Islet precursor cell (in vitro differentiated cells): ENCODE measurements at regions not wholly inside any gene's neighbourhood (a gene's known extent, or its start where the extent isn't known, plus 50 kb on each side); places are given as distances from the start of the nearest gene placed in this dataset.

ENCODE experiments used
- DNase-seq: peaks from one replicate; pipeline ENCODE4 v3.0.0-alpha.2; 2018

DNA sequence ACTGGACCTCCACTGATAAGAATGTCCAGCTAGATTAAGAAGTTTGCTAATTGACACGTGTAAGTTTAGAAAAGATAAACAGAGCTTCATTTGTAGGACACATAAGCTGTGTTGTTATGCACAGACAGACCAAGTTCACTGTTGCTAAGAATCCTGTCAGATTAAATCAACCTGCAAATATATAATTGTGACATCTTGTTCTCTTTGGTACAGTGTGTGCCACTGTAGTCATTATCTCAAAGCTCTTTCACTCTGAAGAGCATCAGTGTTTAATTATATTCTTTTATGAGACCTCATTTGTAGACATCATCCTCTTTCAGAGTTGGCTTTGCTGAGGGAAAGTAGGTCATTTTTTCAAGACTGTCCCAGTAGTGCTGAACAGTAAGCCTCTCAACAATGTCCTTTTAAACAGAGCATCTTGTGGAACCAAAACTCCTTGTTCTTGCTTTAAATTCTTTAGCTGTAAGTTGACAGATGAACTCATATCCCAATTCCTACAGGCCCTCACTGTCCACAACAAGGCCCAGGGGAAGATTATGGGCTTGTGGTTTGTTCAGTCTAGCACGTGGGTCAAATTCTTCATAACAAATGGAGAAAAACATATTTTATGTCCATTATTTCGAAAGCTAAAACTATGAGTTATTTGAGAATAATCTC, 252.4 kb downstream of the HDGFL1 start:
- DNase-seq, result no peak

DNA sequence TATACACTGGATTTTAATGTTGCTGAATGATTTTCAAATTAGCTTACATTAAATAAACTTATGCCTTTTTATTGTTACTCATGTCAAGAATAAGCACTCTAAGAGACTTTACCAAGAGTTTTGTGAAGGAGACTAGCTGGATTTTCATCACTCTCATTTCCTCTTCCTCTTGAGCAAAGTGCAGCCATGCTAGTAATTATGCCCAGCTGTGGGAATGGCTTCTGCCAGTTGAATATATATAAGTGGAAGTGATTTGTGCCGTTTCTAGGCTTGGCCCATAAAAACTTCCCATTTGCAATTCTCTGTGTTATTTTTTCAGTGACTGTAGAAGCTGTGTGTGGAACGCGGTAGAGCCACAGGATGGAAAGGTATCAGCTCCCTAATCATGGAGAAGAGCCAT, 255.8 kb downstream of the HDGFL1 start:
- no peak for DNase-seq

DNA sequence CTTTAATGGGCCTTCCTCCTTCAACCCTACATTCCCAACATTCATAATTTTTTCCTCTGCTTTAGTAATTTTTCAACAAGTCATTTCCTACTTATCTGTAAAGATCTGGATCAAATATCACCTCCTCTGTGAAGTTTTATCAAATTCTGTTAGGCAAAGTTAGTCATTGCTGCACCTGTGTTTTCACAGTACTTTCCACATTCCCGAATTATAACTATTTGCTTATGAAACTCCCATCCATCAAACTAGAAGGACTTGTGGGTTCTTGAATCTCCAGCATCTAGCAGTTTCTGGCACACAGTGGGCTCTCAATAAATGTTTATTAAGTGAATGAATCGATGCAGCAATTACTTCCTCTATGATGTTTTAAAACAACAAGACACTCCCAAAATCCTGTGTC, 257.6 kb downstream of the HDGFL1 start:
- DNase-seq, result no peak

DNA sequence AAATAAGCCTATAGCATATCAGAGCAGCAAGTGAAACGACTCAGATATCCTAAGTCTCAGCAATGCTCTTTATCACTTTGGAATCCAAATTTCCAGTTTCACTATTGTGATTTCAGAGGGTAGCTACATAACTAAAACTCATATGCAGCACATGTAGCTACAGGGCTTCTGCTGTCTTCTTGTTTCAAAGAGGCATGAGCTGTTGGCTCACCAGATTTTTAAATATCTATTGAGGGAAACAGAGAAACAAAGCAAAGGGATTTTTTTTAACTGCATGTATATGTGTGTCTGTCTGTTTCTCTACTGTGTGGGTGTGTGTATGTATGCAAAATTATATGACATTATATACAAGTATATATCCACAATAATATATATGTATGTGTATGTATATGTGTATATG, 258.4 kb downstream of the HDGFL1 start:
- no peak for DNase-seq

DNA sequence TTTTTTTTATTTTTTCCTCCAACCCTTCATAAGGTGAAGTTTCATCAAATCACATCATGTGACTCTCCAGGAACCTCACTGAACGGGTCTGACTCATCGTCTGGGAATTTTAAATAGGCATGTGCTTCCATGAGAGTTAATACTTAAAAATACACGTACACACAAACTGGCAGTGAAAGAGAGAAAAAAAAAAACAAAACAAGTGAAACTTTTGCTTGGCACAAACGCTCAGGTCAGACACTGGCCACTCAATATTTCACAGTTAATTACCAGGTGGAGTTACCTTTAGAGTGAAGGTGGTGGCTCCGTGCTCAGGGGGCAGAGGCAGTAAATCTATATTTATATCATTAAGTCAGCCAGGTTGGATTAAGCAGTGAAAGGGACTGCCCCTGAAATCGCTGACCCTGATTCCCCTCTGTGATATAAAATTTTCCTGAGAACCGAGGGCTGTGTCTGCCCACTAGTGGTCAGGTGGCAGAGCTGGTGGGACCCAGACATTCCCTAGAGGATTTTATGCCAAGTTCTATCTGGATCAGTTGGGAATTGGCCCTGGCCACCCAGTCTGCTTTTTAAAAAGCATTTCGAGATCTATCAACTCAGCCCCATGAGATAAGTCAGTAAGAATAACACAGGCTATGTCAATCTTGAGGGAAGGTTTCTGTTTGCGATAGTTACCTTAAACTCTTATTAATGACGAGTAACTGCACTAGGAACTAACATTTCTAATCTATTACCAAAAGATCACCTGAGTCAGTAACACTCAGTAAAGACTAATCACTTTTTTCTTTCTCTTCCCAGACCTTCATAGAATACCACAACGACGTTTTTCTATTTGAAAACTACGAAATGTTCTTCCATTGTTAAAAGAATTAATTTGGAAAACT, 259.1 kb downstream of the HDGFL1 start:
- peak; percentile 86 for DNase-seq

DNA sequence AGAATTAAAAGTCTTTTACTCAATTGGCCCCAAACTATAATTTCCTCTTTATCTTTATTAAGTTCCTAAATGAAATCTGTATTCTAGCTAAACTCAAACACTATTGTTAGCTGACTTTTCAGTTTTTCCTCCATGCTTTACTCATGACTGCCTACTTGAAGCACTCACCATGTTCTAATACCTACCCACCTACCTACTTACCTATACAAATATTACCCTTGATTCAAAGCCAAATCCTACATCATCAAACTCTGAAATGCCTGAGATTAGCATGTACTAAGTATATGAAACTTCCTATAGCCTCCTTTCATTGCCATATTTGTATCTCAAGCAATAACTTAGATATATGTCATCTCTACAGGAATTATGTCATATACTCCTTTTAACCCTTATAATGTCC, 259.7 kb downstream of the HDGFL1 start:
- DNase-seq, result no peak

DNA sequence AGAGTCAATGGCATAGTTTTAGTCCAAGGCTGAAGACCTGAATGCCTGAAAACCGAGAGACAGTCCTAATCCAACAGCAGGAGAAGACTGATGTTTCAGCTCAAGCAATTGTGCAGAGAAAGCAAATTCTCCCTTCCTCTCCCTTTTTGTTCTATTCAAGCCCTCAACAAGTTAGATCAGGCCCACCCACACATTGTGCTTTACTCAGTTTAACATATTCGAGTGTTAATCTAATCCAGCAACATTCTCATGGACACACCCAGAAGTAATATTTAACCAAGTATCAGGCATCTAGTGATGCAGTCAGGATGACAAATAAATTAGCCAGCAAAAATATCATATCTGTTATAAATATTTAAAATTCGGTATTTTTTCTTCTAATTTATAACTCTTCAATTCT, 261.1 kb downstream of the HDGFL1 start:
- DNase-seq, result no peak

DNA sequence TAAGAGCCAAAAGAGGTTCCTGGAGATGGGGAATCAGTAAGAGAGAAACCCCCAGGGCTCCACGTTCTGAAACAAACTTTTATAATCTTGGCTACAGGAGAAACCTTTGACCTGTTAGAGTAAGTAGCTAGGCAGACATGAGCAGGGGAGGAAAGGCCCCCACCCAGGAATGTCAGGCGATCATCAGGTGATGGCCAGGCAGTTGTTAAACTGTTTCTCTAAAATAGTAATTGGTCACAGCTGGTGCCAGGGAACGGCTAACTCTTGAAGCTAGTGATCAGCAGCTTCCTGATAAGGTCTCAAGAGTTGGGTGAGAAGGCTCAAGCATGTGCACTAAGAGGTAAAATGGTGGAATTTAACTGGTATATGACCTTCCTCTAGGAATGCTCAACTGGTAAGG, 263.8 kb downstream of the HDGFL1 start:
- DNase-seq, result no peak

DNA sequence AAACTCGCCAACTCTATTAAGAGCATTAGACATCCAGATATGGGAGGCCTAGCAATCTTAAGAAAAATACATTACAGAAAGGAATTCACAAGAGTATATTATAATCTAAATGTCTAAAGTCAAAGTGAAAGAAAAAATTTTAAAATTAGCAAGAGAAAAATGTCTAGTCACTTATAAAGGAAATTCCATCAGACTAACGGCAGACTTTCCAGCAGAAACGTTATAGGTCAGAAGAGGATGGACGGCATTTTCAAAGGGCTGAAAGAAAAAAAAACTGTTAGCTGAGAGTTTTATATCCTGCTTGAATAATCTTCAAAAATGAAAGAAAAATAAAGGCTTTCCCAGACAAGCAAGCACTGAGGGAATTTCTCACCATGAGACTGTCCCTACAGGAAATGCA, 269.0 kb downstream of the HDGFL1 start:
- no peak for DNase-seq

DNA sequence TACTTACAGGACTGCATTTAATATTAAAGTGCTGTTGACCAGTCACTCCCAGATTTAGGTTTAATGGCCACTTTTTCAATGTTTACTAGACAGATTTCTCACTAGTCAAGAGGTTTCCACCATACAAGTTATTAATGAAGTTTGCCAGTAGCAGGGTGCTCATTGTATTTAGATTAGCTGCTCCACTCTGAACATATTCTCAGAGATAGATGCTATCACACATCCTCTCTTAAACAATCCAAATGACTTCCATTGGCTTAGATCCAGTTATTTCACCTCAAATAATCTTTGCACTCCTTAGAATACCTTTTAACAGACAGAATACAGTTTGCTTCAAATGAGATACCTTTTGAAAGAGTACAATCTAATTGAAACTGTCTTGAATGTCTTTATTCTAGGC, 276.1 kb downstream of the HDGFL1 start:
- no peak for DNase-seq

DNA sequence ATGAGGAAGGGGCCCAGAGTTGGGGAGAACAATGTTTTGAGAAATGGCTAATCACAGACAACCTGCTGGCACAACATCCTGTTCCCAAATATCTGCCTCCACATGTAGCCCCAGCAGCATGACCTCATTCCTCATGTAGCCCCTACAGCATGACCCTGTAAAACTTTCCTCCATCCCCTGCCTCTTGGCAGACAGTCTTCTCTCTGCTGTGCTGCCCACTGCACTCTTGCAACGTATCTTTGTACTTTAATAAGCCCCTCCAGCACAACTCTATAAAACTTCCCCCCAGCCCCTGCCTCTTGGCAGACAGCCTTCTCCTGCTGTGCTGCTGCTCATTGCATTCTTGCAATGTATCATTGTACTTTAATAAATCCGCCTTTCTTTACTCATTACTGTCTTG, 278.8 kb downstream of the HDGFL1 start:
- DNase-seq, result no peak

DNA sequence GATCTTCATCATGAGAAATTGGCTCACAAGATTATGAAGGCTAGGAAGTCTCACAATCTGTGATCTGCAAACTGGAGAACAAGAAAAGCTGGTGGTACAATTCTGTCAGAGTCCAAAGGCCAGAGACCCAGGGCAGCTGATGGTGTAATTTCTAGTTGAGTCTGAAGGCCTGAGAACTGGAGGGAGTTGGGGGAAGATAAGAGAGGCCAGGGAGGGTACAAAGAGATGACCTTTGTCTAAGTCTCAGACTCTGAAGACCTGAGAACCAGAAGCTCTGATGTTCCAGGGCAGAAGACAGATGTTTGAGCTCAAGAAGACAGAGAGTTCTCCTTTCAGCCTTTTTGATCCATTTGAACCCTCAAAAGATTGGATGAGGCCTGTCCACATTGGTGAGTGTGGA, 280.6 kb downstream of the HDGFL1 start:
- DNase-seq, result no peak

DNA sequence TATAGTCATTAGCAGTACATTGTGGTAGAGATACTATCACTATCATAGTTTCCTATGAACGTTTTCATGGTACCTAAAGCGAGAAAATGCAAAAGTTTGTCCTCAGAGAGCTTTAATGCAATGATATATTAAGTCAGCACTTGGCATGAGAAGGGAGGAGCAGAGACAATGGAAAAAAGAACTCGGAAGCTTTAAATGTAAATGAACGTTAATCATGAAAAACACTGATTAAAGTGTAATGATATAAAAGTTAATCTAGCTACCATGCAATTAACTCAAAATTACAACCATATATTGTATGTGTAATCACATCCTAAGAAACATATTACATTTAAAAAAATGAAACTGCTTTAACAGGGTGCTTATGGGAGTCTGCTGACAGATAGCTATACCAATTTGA, 282.7 kb downstream of the HDGFL1 start:
- no peak for DNase-seq

DNA sequence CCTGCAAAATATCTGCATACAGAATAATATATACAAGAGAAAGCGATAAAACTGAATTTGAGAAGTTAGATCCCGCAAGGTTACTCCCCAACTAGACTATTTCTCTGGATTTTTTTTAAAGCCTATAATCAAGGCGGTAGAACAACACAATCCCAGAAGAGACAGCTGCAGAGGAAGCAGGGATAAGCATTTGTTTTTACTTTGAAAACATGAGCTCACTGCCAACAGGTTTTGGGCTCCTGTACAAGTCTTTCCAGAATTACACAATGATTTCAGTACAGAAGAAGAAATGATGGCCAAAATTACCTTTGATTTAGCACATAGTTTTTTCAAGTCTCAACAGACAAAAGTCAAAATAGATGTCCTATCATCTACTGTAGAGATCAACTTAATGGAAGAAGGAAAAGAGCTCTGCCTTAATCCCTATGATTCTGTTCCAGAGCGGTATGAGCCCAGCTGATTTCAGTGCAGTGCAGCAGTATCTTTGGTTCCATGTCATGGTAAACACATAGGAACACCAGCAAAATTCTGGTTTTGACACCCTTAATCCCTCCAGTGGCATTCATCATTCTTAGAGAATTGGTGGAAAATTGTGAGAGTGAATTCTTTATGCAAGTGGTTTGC, 304.3 kb downstream of the HDGFL1 start:
- DNase-seq, result no peak

DNA sequence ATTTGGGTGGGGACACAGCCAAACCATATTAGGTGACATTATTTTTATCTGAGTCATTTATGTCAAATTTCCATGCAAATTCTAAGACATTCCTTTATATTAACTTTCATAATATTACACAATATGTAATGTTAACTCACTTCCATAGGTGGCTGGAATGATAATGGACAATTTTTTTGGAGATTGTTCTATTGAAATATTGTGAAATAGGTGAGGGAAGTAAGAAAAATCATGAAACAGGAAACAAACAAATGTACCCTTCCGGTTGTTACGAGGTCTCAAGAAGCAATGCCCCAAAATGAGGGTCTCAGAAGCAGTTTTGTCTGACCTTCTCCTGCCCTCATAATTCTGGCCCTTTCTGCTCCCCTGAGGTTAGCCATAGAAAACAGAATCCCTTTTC, 306.5 kb downstream of the HDGFL1 start:
- no peak for DNase-seq

DNA sequence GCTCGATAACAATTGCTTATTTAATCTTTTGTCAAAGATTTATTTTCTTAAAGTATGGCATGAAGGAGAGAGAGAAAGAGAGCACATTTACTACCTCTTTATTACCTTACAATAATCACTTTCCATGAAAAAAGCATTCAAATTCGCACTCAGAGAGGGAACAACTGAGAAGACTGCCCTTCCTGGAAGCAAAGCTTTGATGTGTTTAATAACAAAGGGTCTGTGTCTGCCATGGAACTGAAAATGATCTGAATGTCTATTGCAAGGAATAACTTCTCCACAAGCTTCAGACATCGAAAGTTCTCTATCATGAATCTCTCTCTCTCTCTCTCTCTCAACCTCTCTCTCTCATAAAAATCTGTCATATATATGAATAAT, 308.9 kb downstream of the HDGFL1 start:
- DNase-seq, result no peak

DNA sequence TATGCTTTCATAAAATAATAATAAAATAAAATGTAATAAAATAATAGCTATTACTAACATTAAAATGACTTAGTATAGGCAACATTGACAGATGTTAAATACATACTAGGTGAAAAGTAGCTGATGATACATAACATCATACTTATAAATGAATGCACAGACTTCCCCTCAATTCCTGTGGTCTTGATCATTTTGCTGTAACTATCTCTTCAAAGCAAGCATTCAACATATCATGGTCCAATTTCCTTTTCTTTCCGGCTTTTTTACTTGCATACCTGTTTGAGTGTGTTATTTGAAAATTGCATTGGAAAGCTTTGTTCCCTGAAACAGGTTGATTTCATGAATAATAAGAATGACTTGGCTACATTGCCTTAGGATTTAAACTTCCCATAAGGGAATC, 309.3 kb downstream of the HDGFL1 start:
- DNase-seq, result no peak

DNA sequence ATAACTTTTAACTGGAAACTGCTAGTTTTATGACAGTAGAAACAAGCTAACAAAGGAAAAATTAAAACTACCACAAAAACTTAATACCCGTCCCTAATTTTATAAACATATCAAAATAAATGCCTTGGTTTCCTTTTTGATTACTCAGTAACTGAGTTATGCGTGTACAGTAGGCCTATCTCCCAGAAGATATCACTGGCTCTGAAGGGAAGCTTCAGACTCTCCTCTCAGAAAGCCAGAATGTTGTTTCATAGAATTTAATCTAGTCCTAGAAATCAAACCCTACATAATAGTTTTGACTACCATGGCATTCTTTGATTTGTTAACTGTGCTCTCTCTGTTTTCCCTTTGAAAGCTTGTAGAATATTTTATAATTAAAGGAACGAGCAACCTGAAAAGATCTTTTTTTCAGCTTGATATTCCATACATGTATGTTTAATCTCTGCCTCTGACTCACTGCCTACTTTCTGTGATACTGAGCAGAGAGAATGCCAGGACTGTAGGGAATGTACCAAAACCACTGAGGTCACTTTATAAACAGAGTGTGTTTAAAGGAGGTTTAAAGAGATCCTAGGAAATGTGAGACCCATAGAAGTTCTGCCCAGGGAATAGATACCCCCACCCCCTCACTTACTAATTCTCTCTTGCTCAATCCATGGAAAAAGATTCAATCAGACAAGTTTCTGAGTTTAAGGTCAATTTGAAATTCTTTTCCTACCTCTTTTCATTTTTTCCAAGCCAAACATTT, 311.5 kb downstream of the HDGFL1 start:
- peak; percentile 59 for DNase-seq

DNA sequence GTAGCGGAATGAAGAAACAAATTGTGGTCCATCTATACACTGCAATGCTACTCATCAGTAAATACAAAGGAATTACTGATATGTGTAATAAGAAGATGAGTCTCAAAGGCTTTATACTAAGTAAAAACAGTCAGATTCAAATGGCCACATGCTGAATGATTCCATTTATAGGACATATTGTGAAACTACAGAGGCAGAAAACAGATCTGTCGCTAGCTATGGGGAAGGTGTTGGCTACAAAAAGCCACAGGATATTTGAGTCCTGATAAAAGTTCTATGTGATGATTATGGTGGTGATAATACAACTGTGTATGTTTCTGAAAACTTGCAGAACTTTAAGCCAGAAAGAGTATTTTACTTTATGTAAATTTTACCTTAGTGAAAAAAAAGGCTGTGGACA, 313.2 kb downstream of the HDGFL1 start:
- DNase-seq, result no peak

DNA sequence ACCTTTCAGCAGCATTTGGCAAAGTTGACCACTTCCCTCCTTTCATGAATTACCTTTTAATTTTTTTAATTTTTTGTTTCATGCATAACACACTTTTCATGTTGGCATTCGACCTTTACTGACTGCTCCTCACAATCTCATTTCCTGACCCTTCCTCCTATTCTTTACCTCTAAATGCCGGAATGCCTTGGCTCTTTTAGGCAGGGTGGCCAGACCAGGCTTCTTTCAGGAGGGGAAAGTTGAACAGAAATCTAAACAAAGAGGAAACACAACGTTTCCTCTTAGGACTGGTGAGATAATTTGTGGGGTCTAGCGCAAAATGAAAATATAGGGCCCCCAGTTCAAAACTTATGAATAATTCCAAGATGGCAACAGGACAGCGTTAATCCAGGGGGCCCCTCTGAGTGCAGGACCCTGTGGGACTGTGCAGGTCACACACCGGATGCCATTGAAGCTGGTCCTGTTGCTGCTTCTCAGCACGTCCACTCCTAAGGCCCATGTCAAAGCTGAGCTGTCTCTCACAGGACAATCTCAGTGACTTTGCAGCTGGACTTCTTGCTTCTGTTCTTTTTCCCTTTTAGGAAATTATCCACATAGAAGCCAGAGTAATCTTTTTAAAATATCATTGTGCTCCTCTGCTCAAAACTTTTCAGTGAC, 313.8 kb downstream of the HDGFL1 start:
- DNase-seq, result no peak

DNA sequence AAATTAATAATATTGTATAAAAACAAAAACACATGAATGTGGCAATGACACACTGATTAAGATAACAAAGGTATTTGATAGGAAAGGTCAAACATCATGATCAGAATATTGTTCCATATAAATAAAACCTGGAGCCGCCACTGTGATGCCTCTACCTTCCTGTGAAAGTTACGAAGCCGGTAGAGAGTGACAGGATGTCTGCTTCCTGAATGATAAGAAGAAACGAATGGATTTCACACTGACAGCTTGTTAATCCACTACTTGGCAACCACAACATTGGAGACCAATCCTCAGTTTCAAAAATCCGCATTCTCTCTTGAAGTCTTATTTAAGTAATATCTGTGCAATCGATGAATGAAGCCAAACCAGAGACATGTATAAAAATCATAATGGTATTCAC, 315.1 kb downstream of the HDGFL1 start:
- DNase-seq, result no peak

DNA sequence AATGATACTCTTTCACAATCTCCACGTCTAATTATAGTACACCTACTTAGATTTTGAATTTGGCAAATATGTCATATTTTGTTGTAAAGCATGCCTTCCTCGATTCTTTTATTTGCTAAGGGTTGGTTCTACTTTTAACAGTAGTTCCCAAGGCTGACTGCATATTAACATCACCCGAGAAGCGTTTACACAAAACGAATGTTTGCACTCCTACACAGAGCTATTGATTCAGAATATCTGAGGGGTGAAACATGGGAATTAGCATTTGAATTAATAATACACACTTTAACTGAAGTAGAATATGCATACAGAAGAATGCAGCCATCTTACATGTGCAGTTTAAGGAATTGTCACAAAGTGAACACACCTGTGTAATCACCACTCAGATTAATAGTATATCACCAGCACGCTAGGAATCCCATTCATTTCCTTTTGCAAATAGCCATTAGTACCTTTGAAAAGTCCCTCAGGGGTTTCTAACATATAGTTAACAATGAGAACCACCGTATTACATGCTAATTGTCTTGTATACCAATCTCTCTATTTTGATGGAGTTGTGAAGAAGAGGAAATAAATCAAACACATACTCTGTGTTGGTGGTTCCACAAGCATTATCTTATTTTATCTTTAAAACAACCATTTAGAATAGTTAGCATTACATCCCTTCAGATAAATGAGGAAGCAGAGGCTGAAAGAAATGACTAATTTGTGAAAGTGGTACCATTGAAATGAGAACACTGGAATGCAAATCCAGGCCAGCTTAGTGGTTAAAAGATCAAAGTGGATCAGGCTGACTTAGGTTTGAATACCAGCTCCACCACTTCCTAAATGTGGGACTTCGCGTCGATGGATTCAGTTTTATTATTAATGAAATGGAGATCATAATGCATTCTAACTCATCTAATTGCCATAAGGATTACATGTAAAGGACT, 317.6 kb downstream of the HDGFL1 start:
- no peak for DNase-seq
